Stimulated activated CD8-positive, alpha-beta memory T cell treated with anti-CD3 and anti-CD28 coated beads, Interleukin-7, amount 100 ng/mL, for 24 hours (primary cell): ENCODE measurements at regions not wholly inside any gene's neighbourhood (a gene's known extent, or its start where the extent isn't known, plus 50 kb on each side); places are given as distances from the start of the nearest gene placed in this dataset.
A peak's percentile ranks its signal among the peaks of the same experiment; 100 is the strongest.

Experiments used
- DNase-seq: peaks from one replicate; pipeline ENCODE4 v3.0.0-alpha.2; 2020; ENCODE audit warnings: low read depth

- DNase-seq = no peak
Measured at GRCh38 chr17:77488531-77489238, 347.9 kb downstream of the SEC14L1 start.

- DNase-seq = no peak
Measured at GRCh38 chr17:77489239-77489892, 348.6 kb downstream of the SEC14L1 start.

- no peak for DNase-seq
Measured at GRCh38 chr17:77489893-77490255, 349.1 kb downstream of the SEC14L1 start.

GRCh38 chr17:77490361-77491183 lies 349.8 kb downstream of the SEC14L1 start:
- no peak for DNase-seq

- DNase-seq = no peak
Measured at GRCh38 chr17:77491921-77492445, 351.2 kb downstream of the SEC14L1 start.

- DNase-seq = no peak
Measured at GRCh38 chr17:77492446-77493237, 351.9 kb downstream of the SEC14L1 start.

GRCh38 chr17:77493238-77493820 lies 352.6 kb downstream of the SEC14L1 start:
- no peak for DNase-seq

- no peak for DNase-seq
Measured at GRCh38 chr17:77493901-77494663, 353.3 kb downstream of the SEC14L1 start.

GRCh38 chr17:77494664-77495435 lies 354.1 kb downstream of the SEC14L1 start:
- peak; percentile 55 for DNase-seq

- DNase-seq = no peak
Measured at GRCh38 chr17:77495575-77495974, 354.8 kb downstream of the SEC14L1 start.

- DNase-seq = no peak
Measured at GRCh38 chr17:77496401-77496801, 355.6 kb downstream of the SEC14L1 start.

- DNase-seq = no peak
Measured at GRCh38 chr17:77496831-77497577, 356.2 kb downstream of the SEC14L1 start.

GRCh38 chr17:77497578-77497934 lies 356.8 kb downstream of the SEC14L1 start:
- DNase-seq = no peak

- DNase-seq = no peak
Measured at GRCh38 chr17:77498091-77498741, 357.4 kb downstream of the SEC14L1 start.

GRCh38 chr17:77498791-77499698 lies 358.3 kb downstream of the SEC14L1 start:
- DNase-seq = no peak

- no peak for DNase-seq
Measured at GRCh38 chr17:77499699-77500435, 359.1 kb downstream of the SEC14L1 start.

GRCh38 chr17:77501101-77501566 lies 360.4 kb downstream of the SEC14L1 start:
- DNase-seq = no peak
